ENCODE measurements at regions not wholly inside any gene's neighbourhood (a gene's known extent, or its start where the extent isn't known, plus 50 kb on each side); places are given as distances from the start of the nearest gene placed in this dataset.

DNA sequence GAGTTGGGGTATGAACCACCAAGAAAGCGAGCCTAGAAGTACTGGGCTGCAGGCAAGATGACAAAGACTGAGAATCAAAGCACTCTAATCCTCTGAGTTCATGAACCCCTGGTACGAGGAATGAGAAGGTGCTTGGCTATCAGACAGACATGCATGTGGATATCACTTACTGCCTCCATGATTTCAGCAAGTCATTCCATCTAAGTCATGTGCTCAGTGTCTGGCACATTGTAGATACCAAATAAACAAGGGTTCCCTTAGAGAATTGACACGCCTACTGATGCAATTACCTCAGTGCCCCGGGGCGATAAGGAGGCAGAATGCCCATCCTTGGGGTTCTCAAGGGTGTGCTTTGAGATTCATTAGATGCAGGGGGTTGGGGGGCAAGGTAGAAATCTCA, 125.6 kb upstream of the PKDCC start:
- Histone ChIP-seq H3K4me1 (no peaks in the 10 kb centered on the region), H3K9me3 (no peaks in the 10 kb centered on the region), H3K4me3 (replicated peaks in 1 of 3) (no peak overlapping the region), H3K27ac (no peak overlapping the region), H3K36me3 (no peaks in the 10 kb centered on the region), H3K27me3 (no peaks in the 10 kb centered on the region)
- WGBS, 2 donors = 74 to 75% methylated on average over 5 of the region's 5 CpGs
- intact Hi-C loops (cut with DNase I) = no loop called here
- TF ChIP-seq, protein P1, sequence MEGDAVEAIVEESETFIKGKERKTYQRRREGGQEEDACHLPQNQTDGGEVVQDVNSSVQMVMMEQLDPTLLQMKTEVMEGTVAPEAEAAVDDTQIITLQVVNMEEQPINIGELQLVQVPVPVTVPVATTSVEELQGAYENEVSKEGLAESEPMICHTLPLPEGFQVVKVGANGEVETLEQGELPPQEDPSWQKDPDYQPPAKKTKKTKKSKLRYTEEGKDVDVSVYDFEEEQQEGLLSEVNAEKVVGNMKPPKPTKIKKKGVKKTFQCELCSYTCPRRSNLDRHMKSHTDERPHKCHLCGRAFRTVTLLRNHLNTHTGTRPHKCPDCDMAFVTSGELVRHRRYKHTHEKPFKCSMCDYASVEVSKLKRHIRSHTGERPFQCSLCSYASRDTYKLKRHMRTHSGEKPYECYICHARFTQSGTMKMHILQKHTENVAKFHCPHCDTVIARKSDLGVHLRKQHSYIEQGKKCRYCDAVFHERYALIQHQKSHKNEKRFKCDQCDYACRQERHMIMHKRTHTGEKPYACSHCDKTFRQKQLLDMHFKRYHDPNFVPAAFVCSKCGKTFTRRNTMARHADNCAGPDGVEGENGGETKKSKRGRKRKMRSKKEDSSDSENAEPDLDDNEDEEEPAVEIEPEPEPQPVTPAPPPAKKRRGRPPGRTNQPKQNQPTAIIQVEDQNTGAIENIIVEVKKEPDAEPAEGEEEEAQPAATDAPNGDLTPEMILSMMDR (IDR thresholded peaks at IDR 0.05) = no peak
- no peak for TF ChIP-seq POLR2A (IDR thresholded peaks at IDR 0.05)
- DNase-seq = no peak

DNA sequence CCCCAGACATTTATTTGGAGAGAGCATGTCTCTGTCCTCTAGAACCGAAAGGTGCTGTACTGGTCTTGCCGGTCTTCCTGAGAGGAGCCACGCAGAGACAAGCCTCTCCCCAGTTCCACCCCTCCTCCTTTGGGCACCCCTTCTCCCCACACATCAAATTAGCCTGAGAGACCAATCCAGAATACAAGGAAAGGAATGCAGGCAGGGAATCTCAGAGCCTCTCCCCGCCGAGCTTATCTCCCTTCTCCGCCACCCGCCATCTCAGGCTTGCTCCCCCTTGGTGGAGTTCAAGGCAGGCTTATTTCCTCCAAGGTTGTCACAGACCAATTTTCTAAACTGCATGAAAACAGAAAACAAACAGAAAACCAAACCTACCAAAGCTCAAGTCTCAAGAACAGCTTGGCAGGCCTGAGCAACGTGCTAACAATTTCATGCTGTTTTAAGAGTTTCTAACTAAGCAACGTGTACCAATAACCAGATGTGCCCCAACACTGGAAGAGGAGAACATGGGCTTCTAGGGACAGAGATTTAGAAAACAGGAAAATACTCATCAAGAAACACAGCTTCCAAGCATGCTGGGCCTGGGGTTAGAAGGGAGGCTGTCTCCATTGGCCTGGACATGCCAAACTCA, 124.5 kb upstream of the PKDCC start:
- H3K4me3 ChIP-seq (replicated peaks in 1 of 3) = no peak overlapping the region
- H3K27ac ChIP-seq = no peak overlapping the region
- whole genome bisulfite sequencing, 2 donors = 81 to 85% methylated on average over 9 of the region's 9 CpGs
- intact Hi-C loops (cut with DNase I) = no loop called here
- no peaks in the 10 kb centered on the region for H3K27me3 ChIP-seq
- H3K4me1 ChIP-seq = no peaks in the 10 kb centered on the region
- H3K9me3 ChIP-seq = no peaks in the 10 kb centered on the region
- DNase-seq = no peak
- TF ChIP-seq, protein P1 (IDR thresholded peaks at IDR 0.05) = no peak
- no peak for TF ChIP-seq POLR2A (IDR thresholded peaks at IDR 0.05)
- H3K36me3 ChIP-seq = no peaks in the 10 kb centered on the region

DNA sequence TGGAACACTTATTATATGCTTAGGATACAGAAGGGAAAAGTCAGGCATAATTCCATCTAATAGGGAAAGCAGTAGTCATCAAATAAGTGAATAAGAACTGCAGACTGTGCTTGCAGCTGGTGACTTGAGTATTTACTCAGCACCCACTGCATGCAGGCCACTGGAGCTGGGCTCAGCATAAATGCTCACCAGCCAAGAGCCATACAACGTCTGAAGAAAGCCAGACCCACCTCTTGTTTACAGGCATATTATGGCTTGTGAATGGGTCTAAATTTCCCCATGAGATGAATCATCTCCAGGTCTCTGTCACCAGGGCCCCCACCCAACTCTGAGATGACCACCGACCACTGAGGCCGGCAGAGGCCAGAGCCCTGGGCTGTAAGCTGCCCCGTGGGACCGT, 123.8 kb upstream of the PKDCC start:
- Histone ChIP-seq H3K27me3 (no peaks in the 10 kb centered on the region), H3K4me1 (no peaks in the 10 kb centered on the region), H3K36me3 (no peaks in the 10 kb centered on the region), H3K9me3 (no peaks in the 10 kb centered on the region), H3K27ac (no peak overlapping the region), H3K4me3 (replicated peaks in 1 of 3) (no peak overlapping the region)
- intact Hi-C loops (cut with DNase I) = no loop called here
- no peak for TF ChIP-seq POLR2A (IDR thresholded peaks at IDR 0.05)
- TF ChIP-seq, protein P1 (IDR thresholded peaks at IDR 0.05) = no peak
- WGBS, 2 donors = 77 to 90% methylated on average over 5 of the region's 5 CpGs
- DNase-seq = no peak

DNA sequence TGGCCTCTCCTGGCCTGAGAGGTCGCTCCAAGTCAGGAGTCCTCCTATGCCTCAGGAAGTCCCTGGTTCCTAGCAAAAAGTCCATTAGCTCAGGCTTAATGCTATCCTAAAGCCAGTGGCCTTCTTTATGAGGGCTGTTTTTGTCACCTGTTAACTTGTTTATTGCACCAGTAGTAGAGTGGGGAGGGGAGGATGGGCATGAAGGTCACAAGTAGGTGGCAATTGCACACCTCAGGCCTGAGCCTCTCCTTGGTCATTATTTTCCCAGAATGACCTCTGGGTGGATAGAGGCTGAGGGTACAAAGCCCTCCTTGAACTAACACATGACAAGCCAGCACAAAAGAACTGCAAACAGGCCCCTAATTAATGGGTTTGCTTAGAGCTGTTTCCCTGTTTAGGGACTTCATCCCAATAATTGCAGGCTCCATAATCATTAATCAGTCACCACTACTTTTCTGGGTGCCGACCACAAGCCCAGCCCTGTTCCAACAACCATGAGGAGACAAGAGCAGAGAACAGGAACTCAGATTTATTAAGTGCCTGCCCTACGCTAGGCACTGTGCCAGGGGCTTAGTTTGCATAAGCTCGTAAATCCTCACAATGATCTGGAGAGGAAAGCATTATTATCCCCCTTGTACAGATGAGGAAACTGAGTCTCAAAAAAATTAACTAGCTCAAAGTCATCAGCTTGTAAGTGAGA, 123.0 kb upstream of the PKDCC start:
- no peak for DNase-seq
- no peak overlapping the region for H3K27ac ChIP-seq
- WGBS, 2 donors = 75 to 82% methylated on average over 4 of the region's 4 CpGs
- TF ChIP-seq, protein P1 (IDR thresholded peaks at IDR 0.05) = no peak
- no peak for TF ChIP-seq POLR2A (IDR thresholded peaks at IDR 0.05)
- H3K4me1 ChIP-seq = no peaks in the 10 kb centered on the region
- H3K9me3 ChIP-seq = no peaks in the 10 kb centered on the region
- no peaks in the 10 kb centered on the region for H3K27me3 ChIP-seq
- no peak overlapping the region for H3K4me3 ChIP-seq (replicated peaks in 1 of 3)
- intact Hi-C loops (cut with DNase I) = no loop called here
- no peaks in the 10 kb centered on the region for H3K36me3 ChIP-seq

DNA sequence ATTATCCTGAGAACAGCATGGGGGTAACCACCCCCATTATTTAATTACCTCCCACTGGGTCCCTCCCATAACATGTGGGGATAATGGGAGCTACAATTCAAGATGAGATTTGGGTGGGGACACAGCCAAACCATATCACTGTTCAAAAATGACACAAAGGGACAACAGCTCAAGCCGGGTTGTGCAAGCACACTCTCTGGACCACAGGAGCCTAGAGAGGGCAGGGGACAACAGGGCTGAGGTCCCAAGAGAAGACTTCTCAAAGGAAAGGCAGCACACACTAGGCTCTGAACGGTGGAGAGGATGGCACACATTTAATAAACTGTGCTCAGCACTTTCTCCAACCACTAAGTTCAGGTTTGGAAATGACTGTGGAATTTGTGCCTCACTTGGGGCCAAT, 122.1 kb upstream of the PKDCC start:
- H3K9me3 ChIP-seq = no peaks in the 10 kb centered on the region
- TF ChIP-seq, protein P1 (IDR thresholded peaks at IDR 0.05) = no peak
- TF ChIP-seq POLR2A (IDR thresholded peaks at IDR 0.05) = no peak
- H3K4me1 ChIP-seq = peaks cover 0 to 4% of the 10 kb centered on the region in 2 donors
- H3K27me3 ChIP-seq = no peaks in the 10 kb centered on the region
- 87 to 91% methylated on average over 2 of the region's 2 CpGs for WGBS, 2 donors
- no peak overlapping the region for H3K27ac ChIP-seq
- H3K36me3 ChIP-seq = no peaks in the 10 kb centered on the region
- intact Hi-C loops (cut with DNase I) = no loop called here
- H3K4me3 ChIP-seq (replicated peaks in 1 of 3) = no peak overlapping the region
- no peak for DNase-seq

All from thyroid gland (tissue), 4 donors.